SW 1271 (cell line): ENCODE measurements at regions not wholly inside any gene's neighbourhood (a gene's known extent, or its start where the extent isn't known, plus 50 kb on each side); places are given as distances from the start of the nearest gene placed in this dataset.
"Not testable (repeated sequence)": the region's sequence is repeated elsewhere in the genome, so short reads cannot be mapped to it uniquely, and the experiment has no call there.

Experiments
- DNase-seq, 2 experiments: peaks; one replicate each; lab custom pipeline; 2025; lab: John Stamatoyannopoulos, UW

GRCh38 chr19:13652810-13653590, 111.3 kb upstream of the MRI1 start:
- no peak for DNase-seq

GRCh38 chr19:13646758-13647157, 117.6 kb upstream of the MRI1 start:
- DNase-seq, result no peak

- no peak for DNase-seq
Observed at GRCh38 chr19:13644645-13645044, 119.7 kb upstream of the MRI1 start.

GRCh38 chr19:13640611-13641010, 123.7 kb upstream of the MRI1 start:
- no peak for DNase-seq

- DNase-seq, result no peak
Observed at GRCh38 chr19:13639342-13639929, 124.9 kb upstream of the MRI1 start.

- DNase-seq, result no peak
Observed at GRCh38 chr19:13637664-13638063, 126.7 kb upstream of the MRI1 start.

- DNase-seq, result no peak
Observed at GRCh38 chr19:13634658-13635057, 128.4 kb upstream of the CACNA1A start.

- no peak for DNase-seq
Observed at GRCh38 chr19:13633522-13633922, 127.2 kb upstream of the CACNA1A start.

DNA sequence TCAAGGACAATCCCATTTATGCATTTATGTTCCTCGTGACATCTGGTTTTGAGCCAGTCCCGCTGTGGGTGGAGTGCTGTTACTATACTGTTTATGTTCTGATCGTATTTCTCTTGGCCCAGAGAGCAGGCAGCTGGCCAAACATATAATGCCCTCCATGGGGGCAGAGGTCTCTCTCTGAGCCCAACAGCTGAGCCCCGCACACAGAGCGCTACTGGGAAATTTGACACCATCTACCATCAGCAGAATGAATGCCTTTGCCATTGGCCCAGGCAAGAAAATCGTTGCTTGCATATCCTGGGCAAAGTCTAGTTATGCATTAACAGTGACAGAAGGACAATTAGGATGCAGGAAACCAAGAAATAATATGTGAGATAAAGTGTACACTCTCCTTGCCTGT, 126.8 kb upstream of the CACNA1A start:
- no peak for DNase-seq

- DNase-seq, result not testable (repeated sequence)
Observed at GRCh38 chr19:13632164-13632563, 125.9 kb upstream of the CACNA1A start.

- DNase-seq, result no peak
Observed at GRCh38 chr19:13629687-13630357, 123.5 kb upstream of the CACNA1A start.

- DNase-seq, result no peak
Observed at GRCh38 chr19:13627531-13627930, 121.3 kb upstream of the CACNA1A start.

DNA sequence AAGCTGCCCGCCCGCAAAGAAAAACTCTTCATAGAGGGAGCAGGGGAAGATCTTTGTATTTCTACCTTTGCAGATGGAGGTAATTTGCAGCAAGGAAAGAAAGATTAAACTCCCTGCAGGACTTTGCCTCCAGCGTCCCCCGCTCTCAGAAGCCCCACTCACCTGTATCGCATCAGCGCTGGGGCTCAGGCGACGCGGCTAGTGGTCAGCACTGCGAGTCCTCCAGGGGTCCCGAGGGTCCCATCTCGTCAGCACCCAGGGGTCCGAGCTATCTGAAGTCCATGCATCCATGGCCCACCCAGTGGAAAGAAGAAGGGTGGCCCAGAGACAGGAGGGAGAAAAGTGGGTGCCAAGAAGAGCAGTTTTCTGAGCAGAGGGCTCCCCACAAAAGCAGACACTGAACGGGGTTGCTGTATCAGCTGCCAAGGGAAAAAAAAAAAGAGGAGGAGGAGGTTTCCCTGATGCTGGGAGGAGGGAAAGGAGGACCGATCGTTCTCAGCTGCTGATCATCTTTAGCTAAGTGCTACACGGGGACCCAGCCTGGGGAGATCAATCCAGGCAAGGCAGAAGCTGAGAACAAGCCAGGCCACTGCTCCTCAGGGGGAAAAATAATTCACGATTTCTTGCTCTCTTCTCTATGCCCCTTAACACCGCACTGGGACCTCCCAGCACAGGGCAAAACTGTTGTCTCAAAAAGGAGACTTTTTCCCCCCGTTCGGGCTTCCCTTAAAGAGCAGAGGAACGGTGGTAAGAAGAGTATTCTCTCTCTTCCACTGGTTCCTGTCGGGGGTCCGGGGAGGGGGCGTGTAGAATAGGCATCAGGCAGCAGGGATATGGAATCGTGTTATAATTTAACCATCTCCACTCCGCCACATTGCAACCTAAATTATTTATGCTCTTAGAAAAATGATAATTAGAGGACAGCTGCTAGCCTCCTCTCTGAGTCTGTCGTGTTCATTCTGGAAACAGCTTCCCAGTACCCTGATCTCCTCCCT, 117.7 kb upstream of the CACNA1A start:
- no peak for DNase-seq

GRCh38 chr19:13622766-13623715, 116.8 kb upstream of the CACNA1A start:
- no peak for DNase-seq

DNA sequence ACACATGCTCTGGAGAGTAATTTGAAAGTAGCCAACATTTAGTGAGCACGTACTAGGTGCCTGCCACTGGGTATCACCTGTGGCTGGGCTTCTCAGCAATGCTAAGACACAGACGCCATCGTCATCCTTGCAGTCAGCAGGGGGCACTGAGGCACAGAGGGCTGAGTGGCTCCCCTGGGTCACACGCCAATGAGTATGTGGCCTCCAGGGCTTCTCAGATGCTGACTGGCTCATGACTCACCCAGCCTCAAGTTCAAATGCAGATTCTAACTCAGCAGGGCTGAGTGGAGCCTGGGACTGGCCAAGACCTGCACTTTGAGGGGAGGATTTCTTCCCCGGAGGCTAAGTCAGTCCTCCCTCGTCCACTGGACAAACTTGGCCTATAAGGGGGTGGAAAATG, 115.1 kb upstream of the CACNA1A start:
- DNase-seq, result peak; percentile 68 to 84

- DNase-seq, result no peak
Observed at GRCh38 chr19:13619203-13619632, 112.9 kb upstream of the CACNA1A start.

GRCh38 chr19:13615890-13616289, 109.6 kb upstream of the CACNA1A start:
- DNase-seq, result no peak

DNA sequence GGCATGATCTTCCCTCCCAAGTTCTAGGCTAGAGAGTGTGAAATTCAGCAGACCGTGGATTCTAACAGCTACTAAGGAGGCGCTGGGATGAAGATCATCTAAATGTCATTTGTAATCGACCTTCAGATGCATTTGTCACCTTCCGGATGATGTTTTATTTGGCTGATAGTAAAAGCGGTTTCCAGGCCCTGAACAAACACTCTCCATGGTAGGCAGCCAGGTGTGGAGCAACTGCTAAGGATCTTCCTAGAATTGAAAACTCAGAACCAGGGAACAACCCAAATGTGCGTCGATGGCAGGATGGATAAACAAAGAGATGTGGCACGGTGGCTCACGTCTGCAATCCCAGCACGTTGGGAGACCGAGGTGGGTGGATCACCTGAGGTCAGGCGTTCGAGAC, 107.2 kb upstream of the CACNA1A start:
- no peak for DNase-seq

- DNase-seq, result no peak
Observed at GRCh38 chr19:13611596-13611995, 105.3 kb upstream of the CACNA1A start.

- DNase-seq, result peak in 1 of 2 experiments; percentile 10
Observed at GRCh38 chr19:13610039-13610691, 103.9 kb upstream of the CACNA1A start.
